PFSK-1 (cell line): ENCODE measurements at regions not wholly inside any gene's neighbourhood (a gene's known extent, or its start where the extent isn't known, plus 50 kb on each side); places are given as distances from the start of the nearest gene placed in this dataset.

Source experiments
- FOXP2 ChIP-seq: optimal IDR thresholded peaks from 2 replicates; pipeline ENCODE3; 2011; ENCODE audit warnings: borderline replicate concordance, control low read depth, inconsistent platforms; ENCODE audit not compliant: insufficient read depth; ENCODE audit errors: extremely low read length, extremely low read depth
- POLR2AphosphoS5 ChIP-seq: IDR thresholded peaks from 2 replicates; pipeline ENCODE4 v1.6.1; 2012; ENCODE audit warnings: low read depth, mild to moderate bottlenecking, control low read depth, low read length, moderate library complexity
- SIN3A ChIP-seq: IDR thresholded peaks from 2 replicates; pipeline ENCODE4 v1.6.1; 2012; ENCODE audit warnings: mild to moderate bottlenecking, low read length, moderate library complexity, borderline replicate concordance; ENCODE audit not compliant: insufficient read depth
- TAF1 ChIP-seq: IDR thresholded peaks from 2 replicates; pipeline ENCODE4 v1.6.1; 2012; ENCODE audit warnings: low read length, control low read depth, borderline replicate concordance; ENCODE audit not compliant: insufficient read depth
- TF ChIP-seq, protein P1 (sequence below), 2 experiments: IDR thresholded peaks; 2 replicates each; pipeline versions ENCODE4 v1.6.1 to v1.8.0; 2011 to 2012; ENCODE audit warnings: low read depth in 2 of 2, low read length in 2 of 2, control low read depth in 1 of 2, inconsistent platforms in 1 of 2, mild to moderate bottlenecking in 1 of 2, moderate library complexity in 1 of 2; ENCODE audit not compliant: insufficient read depth in 1 of 2

DNA sequence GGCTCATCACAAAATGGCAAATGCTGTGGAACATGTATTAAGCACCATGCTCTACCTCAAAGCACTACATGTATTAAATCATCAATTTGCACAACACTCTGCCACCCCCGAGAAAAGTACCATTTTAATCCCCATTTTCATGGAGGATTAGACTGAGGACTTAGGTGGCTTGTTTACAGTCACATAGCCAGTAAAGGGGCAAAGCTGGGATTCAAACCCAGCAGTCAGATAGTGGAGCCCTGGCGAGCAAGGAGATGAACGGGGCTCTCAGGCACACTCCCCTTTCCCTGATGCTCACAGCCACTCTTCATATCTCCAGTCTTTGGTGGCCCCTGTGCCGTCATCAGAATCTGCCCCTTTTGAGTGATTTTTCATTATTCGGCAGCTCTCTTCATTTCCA is 262.9 kb downstream of the DIRAS2 start:
- TF ChIP-seq POLR2AphosphoS5 = no peak
- TF ChIP-seq, protein P1, sequence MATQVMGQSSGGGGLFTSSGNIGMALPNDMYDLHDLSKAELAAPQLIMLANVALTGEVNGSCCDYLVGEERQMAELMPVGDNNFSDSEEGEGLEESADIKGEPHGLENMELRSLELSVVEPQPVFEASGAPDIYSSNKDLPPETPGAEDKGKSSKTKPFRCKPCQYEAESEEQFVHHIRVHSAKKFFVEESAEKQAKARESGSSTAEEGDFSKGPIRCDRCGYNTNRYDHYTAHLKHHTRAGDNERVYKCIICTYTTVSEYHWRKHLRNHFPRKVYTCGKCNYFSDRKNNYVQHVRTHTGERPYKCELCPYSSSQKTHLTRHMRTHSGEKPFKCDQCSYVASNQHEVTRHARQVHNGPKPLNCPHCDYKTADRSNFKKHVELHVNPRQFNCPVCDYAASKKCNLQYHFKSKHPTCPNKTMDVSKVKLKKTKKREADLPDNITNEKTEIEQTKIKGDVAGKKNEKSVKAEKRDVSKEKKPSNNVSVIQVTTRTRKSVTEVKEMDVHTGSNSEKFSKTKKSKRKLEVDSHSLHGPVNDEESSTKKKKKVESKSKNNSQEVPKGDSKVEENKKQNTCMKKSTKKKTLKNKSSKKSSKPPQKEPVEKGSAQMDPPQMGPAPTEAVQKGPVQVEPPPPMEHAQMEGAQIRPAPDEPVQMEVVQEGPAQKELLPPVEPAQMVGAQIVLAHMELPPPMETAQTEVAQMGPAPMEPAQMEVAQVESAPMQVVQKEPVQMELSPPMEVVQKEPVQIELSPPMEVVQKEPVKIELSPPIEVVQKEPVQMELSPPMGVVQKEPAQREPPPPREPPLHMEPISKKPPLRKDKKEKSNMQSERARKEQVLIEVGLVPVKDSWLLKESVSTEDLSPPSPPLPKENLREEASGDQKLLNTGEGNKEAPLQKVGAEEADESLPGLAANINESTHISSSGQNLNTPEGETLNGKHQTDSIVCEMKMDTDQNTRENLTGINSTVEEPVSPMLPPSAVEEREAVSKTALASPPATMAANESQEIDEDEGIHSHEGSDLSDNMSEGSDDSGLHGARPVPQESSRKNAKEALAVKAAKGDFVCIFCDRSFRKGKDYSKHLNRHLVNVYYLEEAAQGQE (IDR thresholded peaks at IDR 0.05; ENCODE audit: insufficient read depth in 1 of 2, low read depth in 2 of 2, low read length in 2 of 2) = no peak
- no peak for TF ChIP-seq TAF1
- no peak for TF ChIP-seq FOXP2
- no peak for TF ChIP-seq SIN3A

DNA sequence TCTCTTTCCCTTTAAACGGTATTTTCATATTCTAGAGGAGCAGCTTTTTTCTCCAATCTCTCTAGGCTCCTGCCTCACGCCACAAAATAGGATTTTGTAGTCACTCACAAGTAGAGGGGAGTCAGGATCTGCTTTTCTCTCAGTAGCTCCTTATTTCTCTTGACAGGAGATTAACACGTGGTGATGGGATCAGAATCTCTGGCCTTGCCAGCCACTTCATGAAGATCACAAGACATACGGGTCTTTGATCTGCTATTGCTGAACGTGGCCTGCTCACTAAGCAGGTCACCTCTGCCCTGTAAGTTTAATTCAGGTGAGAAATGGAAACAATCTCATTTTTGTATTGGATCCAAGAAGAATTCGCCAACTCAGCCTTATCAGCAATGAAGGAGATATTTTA is 257.5 kb downstream of the DIRAS2 start:
- TF ChIP-seq FOXP2 = no peak
- no peak for TF ChIP-seq TAF1
- TF ChIP-seq, protein P1 (IDR thresholded peaks at IDR 0.05; ENCODE audit: insufficient read depth in 1 of 2, low read depth in 2 of 2, low read length in 2 of 2) = no peak
- no peak for TF ChIP-seq POLR2AphosphoS5
- TF ChIP-seq SIN3A = no peak

DNA sequence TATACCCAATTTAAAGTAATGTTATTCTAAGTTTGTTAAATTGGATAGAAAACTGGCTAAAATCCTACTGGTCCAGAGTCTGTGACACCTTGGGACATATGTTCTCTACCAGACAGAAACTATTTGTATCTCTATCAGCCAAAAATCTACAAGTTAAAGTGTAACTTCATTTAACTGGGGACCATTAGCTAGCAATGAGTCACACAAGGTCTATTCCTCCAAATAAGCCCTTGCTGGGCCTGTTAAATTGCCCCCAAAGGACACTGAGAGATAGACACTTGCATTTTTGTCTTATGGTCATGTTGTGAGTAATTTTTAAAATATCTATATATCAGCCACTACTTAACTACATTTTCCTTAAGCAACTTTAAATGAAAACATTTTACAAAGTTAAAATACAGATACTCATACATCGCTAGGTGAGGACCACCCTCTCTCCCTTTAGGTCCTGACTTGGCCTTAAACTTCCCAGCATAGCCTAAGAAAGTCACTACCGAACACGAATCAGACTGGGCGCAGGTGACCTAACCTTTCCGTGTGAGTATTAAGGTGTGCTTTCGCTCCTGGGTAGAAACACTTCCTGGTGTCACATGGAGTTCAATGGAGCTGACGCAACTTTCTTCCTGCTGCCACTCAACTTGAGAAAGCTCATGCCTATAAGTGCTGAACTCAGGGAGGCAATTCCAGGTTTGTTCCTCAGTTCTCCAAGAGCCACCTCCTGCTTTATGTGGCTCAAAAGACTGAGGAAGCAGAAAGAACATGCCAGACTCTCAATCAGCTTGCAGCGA is 249.1 kb downstream of the DIRAS2 start:
- TF ChIP-seq, protein P1 (IDR thresholded peaks at IDR 0.05; ENCODE audit: insufficient read depth in 1 of 2, low read depth in 2 of 2, low read length in 2 of 2) = no peak
- TF ChIP-seq SIN3A (no peak), POLR2AphosphoS5 (no peak), TAF1 (no peak), FOXP2 (no peak)

DNA sequence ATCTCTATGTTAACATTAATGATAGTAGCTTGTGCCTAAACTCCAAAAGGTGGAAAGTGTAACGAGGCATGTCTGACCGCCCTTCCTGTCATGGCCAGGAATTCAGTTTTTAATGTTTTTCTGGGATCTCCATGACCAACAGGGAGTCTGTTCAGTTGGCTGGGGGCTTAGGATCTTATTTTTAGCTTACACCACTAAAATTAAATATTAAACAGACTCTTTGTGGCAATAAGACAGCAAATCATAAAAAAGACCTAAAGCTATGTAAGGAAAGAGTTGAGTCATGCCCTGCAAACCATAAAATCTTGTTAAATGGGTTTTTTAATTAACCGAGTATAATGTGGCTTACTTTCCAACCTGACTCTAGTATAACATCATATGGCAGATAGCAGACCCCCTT is 247.8 kb downstream of the DIRAS2 start:
- no peak for TF ChIP-seq TAF1
- no peak for TF ChIP-seq POLR2AphosphoS5
- no peak for TF ChIP-seq FOXP2
- TF ChIP-seq, protein P1 (IDR thresholded peaks at IDR 0.05; ENCODE audit: insufficient read depth in 1 of 2, low read depth in 2 of 2, low read length in 2 of 2) = no peak
- no peak for TF ChIP-seq SIN3A

DNA sequence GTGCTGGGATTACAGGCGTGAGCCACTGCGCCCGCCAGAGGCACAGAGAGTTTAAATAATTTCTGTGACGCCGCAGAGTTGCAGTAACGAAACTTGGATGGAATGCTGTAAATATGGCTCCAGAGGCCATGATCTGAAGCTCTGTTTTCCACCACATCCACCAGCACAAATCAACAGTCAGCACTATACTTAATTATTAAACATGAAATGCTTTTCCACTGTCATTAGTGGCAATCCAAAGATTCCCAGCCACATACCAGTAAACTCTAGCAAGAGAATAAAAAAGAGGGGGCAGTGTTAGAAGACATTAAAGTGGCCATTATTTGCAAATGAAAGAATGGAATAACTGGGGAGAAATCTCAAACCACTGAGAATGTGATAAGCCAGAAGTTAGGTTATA is 242.5 kb downstream of the DIRAS2 start:
- no peak for TF ChIP-seq TAF1
- TF ChIP-seq, protein P1 (IDR thresholded peaks at IDR 0.05; ENCODE audit: insufficient read depth in 1 of 2, low read depth in 2 of 2, low read length in 2 of 2) = no peak
- no peak for TF ChIP-seq POLR2AphosphoS5
- TF ChIP-seq SIN3A = no peak
- TF ChIP-seq FOXP2 = no peak
